HG03064 (cell line): ENCODE measurements at regions not wholly inside any gene's neighbourhood (a gene's known extent, or its start where the extent isn't known, plus 50 kb on each side); places are given as distances from the start of the nearest gene placed in this dataset.
"Not testable (repeated sequence)": the region's sequence is repeated elsewhere in the genome, so short reads cannot be mapped to it uniquely, and the experiment has no call there.

ENCODE experiments used
- ATAC-seq: cut with Tn5 transposase; IDR thresholded peaks from one replicate; pipeline ENCODE4 v1.9.1; 2021; ENCODE audit warnings: low read depth; ENCODE audit not compliant: unreplicated experiment

DNA sequence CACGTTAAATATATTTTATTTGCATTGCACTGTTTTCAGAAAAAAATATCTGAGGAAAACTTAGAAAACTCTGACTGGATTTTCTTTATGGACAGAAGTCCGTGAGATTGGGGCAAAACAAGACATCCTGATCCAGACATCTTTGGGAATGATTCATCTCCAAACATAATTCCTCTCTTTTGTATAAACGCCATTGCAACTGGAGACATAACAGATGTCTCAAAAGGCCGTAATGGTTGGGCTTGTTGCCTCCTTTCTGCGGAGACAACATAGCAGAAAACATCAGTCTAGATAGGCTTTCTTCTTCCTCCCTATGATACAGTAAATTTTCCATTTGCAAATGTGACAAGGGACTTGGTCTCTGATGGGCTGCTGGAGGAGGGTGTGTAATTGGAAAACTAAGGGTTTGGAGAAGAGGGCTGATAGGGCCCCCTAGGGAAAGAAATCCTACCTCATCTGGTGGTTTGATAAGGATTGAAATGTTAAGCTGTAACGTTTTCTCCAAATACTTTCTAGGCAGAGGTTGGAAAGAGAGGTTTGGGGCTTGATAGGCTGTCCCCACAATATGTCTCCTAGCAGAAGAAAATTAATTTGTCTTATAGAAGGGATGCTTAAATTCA lies 631.5 kb upstream of the ST8SIA4 start:
- no peak for ATAC-seq

DNA sequence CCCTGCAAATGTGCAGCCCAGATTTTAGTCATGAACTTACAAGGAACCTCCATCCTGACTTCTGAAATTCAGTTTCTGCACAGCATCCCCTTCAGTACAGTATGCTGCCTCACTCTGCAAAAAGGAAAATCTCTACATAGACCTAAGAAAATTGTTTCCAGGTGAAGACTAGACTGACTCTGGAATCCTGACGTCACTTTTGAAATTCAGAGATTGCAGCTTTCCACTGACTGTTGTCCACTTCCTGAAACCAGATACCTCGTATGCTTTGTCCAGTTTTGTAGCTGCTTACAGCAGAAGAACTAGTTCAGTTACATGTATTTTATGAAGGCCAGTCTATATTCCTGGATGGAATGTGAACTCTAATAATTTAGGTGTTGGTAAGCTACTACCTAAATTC lies 629.3 kb upstream of the ST8SIA4 start:
- no peak for ATAC-seq

DNA sequence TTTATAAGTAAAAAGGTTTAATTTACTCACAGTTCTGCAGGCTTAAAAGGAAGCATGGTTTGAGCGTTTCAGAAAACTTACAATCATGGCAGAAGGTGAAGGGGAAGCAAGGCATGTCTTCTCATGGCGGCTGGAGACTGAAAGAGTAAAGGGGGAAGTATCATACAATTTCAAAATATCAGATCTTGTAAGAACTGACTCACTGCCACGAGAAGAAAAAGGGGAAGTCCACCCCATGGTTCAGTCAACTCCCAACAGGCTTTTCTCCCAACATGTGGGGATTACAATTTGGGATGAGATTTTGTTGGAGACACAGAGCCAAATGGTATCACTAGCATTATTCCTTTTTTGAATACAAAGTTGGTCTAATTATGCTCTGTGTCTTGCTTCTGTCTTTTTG lies 627.9 kb upstream of the ST8SIA4 start:
- no peak for ATAC-seq

DNA sequence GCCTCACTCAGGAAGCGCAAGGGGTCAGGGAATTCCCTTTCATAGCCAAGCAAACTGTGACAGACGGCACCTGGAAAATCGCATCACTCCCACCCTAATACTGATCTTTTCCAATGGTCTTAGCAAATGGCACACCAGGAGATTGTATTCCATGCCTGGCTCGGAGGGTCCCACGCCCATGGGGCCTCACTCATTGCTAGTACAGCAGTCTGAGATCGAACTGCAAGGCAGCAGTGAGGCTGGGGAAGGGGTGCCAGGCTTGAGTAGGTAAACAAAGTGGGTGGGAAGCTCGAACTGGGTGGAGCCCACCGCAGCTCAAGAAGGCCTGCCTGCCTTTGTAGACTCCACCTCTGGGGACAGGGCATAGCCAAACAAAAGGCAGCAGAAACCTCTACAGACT lies 626.0 kb upstream of the ST8SIA4 start:
- ATAC-seq: not testable (repeated sequence)

DNA sequence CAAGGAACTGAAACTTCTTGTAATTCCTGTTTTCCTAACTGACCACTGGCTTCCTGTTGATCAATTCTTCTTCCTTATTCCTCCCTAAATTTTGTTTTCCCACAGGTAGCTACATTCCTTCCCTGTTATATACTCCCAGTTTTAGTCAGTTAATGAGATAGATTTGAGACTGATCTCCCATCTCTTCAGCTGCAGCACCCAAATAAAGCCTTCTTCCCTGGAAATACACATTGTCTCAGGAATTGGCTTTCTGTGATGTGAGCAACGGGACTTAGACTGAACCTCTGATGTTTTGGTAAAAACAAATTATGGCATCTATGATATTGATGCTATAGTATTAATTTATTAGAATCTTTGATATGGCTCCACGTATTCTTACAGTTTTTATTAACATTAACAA lies 617.3 kb upstream of the ST8SIA4 start:
- ATAC-seq: no peak

DNA sequence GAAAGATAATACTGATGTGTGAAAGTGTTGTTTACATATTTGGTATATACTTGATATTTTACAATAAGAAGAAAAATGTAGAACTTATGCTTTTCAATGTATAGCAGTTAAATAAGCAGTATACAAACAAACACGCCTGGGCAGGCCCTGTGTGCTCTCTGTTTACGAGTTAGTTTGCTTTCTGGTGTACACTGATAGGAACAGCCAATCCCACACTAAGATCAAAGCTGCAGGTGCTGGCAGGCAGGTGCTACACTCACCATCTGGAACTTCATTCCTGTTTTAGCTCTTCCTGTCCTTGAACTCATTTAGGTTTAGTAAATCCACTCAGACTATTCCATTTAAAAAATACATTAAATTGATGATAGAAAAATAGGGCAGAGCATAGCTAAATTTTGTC lies 614.7 kb upstream of the ST8SIA4 start:
- no peak for ATAC-seq

DNA sequence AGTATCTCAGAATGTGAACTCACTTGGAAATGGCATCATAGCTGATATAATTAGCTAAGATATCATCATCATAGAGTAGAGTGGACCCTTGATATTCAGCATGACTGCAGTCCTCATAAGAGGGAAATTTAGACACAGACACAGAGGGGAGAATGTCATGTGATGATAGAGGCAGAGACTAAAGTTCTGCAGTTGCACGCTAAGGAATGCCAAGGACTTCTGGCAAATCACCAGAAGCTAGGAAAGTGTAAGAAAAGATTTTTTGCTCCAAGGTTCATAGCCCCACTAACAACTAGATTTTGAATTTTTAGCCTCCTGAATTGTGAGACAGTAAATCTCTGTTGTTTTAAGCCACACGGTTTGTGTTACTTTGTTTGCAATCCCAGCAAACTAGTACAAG lies 612.6 kb upstream of the ST8SIA4 start:
- no peak for ATAC-seq

DNA sequence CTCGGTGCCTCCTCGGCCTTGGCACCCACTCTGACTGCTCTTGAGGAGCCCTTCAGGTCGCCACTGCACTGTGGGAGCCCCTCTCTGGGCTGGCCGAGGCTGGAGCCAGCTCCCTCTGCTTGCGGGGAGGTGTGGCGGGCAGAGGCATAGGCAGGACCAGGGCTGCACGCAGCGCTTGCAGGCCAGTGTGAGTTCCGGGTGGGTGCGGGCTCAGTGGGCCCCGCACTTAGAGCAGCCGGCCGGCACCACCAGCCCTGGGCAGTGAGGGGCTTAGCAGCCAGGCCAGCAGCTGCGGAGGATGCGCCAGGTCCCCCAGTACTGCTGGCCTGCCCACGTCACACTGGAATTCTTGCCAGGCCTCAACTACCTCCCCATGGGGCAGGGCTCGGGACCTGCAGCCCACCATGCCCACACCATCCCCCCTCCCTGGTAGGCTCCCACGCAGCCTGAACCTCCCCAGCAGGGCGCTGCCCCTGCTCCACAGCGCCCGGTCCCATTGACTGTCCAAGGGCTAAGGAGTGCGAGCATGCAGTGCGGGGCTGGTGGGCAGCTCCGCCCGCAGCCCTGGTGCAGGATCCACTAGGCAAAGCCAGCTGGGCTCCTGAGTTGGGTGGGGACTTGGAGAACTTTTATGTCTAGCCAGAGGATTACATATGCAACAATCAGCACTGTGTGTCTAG lies 602.9 kb upstream of the ST8SIA4 start:
- no peak for ATAC-seq

DNA sequence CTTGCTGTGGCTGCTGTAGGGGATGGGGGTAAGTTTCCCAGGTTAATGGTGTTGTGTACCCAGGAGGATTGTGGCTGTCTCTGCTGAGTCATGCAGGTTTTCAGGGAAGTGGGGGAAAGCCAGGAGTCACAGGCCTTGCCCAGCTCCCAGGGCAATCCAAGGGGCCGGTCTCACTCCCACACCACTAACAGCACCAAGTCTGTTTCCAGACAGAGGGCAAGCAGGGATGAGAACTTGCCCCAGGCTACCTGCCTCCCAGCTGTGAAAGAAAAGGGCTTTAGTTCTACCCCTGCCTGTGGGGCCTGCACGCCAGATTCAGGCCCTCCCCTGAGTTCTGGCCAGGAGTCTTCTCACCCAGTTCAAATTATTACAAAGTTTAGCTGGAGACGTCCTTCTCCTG lies 579.8 kb upstream of the ST8SIA4 start:
- no peak for ATAC-seq

DNA sequence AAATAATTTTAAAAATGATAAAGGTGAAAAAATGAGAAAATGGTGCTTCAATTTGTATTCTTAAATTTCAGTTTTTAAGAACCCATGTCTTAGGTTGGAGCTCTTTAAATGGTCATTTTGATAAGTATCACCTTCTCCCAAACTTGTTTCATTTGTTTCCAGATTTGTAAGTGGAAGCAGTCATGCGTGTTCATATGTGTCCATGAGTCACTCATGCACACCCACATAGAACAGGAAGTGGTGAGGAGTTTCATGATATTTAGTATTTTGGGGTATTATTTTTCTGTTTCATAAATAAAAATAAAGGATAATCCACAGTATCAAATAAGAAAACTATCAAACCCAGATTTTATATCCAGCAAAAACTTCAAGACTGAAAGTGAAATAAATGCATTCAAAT lies 570.4 kb upstream of the ST8SIA4 start:
- ATAC-seq: no peak

DNA sequence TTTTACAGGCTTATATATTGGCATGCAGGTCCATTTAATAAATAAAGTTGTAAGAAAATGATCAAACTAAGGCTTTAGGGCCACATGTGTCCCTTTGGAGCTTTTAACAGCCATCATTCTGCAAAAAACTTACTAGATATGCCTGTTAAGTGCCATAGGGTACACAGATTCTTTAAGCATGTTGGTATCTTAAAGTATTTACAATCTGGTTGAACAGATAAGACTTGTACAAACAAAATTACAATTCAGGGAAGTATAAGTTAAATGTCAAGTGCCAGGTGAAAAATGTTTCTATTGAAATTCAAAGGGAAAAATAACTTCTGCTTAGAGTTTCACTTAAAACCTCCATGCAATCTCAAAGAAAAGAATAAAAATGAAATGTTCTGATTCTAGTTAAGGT lies 558.4 kb upstream of the ST8SIA4 start:
- ATAC-seq: no peak

DNA sequence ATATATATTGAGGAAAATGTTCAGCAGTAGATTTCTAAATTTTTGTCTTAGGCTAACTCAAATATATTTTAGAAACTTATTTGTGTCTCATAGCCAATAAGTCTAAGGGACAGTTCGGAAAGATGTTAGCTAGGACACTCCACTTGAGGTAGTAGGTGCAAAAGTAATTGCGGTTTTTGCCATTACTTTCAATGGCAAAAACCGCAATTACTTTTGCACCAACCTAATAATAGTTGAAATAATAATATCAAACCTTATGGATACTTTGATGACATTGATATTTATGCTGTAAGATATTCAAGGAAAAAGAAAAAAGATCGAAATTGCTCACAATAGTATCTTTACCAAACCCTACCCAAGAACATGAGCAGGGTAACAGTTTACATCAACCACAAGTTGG lies 555.5 kb upstream of the ST8SIA4 start:
- ATAC-seq: no peak

DNA sequence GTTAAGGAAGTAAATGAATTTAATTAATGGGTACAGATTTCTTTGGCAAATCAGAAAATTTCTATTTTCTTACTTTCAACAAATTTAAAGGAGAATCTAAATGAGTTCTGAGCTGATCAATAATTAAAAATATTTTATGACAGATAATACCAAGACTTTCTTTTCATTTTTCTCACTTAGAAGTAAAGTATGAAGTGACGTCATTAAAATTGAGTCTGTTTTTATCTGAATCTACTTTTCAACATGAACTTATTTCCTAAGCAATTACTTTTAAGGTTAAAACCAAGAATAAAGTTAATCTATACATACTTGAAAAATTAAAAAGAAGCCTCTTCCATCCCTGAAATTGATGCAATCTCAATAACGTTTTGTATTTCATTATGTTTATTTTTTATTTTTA lies 552.8 kb upstream of the ST8SIA4 start:
- ATAC-seq: no peak

DNA sequence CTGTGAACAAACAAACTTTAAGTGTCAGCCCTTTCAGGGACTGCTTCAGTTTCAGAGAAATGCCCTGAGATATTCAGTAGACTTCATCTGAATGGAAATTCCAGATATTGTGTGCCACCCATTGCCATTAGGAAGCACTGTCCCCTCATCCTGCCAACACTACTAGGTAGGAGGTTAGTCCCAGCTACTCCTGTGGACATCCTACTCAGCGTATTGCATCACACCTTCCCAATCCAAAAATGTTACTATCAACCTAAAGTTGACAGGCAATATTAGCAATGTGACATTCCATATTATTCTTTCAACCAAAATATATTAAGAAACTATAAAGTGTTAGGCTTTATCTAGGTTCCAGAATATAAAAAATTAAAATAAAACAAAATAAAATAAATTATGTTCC lies 552.0 kb upstream of the ST8SIA4 start:
- no peak for ATAC-seq

DNA sequence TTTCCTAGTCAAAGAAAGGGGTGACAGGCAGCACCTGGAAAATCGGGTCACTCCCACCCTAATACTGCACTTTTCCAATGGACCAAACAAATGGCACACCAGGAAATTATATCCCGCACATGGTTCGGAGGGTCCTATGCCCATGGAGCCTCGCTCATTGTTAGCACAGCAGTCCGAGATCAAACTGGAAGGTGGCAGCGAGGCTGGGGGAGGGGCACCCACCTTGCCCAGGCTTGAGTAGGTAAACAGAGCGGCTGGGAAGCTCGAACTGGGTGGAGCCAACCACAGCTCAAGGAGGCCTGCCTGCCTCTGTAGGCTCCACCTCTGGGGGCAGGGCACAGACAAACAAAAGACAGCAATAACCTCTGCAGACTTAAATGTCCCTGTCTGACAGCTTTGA lies 539.2 kb upstream of the ST8SIA4 start:
- ATAC-seq: not testable (repeated sequence)

DNA sequence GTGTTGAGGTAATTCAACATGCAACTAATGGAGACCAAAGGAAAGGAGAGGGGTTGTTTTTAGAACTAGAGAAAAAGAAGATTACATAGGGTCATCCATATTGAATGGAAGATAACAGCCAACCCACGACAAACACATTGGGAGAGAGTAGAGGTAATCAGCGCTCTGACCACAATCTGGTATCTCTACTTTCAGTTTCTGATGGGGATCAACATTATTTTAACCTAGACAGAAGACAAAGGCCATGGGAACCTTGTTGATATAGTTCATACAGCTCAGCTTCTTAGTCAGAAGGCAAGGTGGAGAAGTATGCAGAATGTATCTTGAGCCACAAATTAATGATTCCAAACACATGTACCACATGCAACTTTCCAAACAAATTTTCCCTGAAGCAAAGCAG lies 537.1 kb upstream of the ST8SIA4 start:
- no peak for ATAC-seq

DNA sequence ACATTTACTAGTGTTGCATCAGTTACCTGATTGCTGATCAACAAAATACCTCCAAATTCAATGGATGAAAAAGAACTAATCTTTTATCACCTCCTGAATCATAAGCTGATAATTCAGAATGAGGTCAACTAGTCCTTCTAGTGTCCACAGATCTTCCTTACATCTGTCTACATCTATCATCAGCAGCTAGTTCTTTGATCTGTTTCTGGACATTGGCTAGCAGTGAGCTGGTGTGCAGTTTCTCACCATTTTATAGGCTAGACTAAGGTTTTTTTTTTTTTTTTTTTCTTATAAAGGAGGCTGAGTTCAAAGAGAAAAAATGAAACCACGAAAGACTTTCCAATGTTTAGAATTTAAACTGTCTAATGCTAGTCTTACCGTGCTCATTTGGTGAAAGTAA lies 534.3 kb upstream of the ST8SIA4 start:
- no peak for ATAC-seq

DNA sequence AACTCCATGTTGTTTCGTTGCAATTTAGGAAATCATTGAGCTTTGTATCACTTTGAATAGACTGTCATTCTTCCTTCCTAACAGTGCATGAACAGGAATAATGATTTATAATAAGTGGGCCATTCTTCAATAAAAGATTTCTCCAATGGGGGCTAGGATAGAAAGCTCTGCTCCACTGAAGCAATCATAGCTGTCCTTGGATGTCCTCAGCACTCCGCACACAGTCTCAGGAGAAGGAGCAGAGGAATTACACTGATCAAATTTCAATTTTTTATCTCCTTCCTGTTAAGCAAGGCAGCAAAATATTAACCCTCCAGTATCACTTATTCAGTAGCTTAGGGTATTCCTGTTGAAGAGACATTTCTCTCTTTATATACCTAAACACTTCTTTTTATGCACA lies 532.7 kb upstream of the ST8SIA4 start:
- ATAC-seq: no peak

DNA sequence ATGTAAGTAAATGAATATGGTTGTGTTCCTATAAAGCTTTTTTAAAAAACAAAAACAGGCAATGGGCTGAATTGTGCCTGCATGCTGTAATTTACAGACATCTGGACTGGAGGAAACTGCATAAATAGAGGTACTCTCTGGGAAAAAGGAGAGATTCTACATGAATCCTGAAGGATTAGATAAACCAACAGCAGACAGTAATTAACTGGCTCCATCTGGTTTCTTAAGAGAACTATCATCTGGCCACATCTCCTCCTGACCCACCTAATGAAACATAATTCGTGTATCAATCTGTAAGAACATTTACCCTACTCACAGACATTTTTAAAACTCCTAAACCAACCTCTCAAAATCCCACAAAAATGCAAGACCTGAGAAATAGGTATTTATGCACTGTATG lies 528.1 kb upstream of the ST8SIA4 start:
- ATAC-seq: no peak

DNA sequence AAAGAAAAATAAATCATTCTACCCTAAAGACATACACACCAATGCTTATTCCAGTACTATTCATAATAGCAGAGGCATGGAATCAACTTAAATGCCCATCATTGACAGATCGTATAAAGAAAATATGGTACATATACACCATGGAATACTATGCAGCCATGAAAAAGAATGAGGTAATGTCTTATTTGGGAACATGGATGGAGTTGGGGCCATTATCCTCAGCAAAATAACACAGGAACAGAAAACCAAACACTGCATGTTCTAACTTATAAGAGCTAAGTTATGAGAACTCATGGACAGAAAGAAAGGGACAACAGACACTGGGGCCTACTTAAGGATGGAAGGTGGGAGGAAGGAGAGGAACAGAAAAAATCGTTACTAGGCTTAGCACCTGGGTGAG lies 527.5 kb upstream of the ST8SIA4 start:
- ATAC-seq: no peak

DNA sequence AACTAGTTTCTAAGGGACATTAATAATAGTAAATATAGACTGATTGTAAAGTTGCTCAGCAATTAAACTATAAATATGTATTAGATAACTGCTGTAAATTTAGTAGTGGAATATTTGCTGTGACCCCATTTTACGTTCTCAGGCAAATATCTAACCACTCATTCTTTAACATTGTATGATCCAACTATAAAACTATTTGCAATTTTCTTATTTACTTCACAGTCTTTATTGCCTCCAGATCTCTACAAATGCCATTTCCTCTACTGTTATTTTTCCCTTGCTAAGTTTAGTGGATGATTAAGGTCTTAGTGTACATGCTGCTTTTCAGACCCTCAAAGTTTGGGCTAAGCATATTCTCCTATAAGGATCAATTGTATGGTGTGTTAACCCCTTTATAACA lies 526.2 kb upstream of the ST8SIA4 start:
- no peak for ATAC-seq

DNA sequence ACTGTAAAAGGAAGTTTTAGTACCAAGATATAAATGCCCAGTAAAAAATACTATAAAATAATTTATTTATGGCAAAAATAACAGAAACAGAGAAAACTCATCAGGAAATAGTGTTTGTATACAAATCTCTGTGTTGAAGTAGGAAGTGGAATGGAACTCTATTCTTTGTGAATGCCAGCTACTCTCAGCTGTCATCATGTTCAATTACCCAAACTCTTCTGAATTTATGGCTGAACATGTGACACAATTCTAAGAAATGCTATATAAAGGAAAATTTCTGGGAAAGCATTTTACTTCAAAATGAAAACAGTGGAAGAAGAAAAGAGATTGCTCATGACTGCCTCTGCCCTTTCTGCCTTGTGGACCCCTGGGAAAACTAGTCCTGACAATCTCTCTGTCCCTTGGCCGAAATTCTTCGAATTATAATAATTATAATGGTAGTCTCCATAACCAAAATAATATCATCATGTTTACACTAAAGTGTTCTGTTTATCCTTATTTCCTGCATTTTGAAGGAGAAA lies 522.3 kb upstream of the ST8SIA4 start:
- no peak for ATAC-seq
